ENCODE measurements at regions not wholly inside any gene's neighbourhood (a gene's known extent, or its start where the extent isn't known, plus 50 kb on each side); places are given as distances from the start of the nearest gene placed in this dataset.

DNA sequence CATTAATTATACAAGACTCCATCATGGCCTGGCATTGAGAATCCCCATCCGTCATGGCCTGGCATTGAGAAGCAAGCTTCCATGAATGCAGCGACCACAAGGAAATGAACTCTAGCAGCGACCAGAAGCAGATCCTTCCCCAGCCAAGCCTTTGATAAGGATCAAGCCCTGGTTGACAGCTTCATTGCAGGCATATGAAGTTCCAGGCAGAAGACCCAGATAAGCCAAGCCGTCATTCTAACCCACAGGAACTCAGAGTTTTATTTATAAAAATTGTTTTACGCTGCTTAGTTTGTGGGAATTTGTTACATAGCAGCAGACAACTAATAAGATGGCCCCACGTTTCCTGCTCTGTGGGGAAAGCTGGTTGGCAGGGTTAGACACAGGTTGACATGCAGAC, 642.3 kb downstream of the GATA3 start:
- no peak overlapping the region for H3K4me3 ChIP-seq (ENCODE audit: severe bottlenecking)
- no peak overlapping the region for H3K27ac ChIP-seq (ENCODE audit: poor library complexity, severe bottlenecking)
- H3K4me1 ChIP-seq (ENCODE audit: insufficient read depth, poor library complexity, severe bottlenecking), result no peaks in the 10 kb centered on the region
- H3K36me3 ChIP-seq (ENCODE audit: low read depth), result no peaks in the 10 kb centered on the region
- no peak for ATAC-seq (ENCODE audit: low read depth)
- H3K27me3 ChIP-seq (ENCODE audit: insufficient read depth, poor library complexity, severe bottlenecking), result no peaks in the 10 kb centered on the region
- TF ChIP-seq, protein P1, sequence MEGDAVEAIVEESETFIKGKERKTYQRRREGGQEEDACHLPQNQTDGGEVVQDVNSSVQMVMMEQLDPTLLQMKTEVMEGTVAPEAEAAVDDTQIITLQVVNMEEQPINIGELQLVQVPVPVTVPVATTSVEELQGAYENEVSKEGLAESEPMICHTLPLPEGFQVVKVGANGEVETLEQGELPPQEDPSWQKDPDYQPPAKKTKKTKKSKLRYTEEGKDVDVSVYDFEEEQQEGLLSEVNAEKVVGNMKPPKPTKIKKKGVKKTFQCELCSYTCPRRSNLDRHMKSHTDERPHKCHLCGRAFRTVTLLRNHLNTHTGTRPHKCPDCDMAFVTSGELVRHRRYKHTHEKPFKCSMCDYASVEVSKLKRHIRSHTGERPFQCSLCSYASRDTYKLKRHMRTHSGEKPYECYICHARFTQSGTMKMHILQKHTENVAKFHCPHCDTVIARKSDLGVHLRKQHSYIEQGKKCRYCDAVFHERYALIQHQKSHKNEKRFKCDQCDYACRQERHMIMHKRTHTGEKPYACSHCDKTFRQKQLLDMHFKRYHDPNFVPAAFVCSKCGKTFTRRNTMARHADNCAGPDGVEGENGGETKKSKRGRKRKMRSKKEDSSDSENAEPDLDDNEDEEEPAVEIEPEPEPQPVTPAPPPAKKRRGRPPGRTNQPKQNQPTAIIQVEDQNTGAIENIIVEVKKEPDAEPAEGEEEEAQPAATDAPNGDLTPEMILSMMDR (IDR thresholded peaks at IDR 0.05; ENCODE audit: poor library complexity, severe bottlenecking), result no peak
- no peaks in the 10 kb centered on the region for H3K9me3 ChIP-seq (ENCODE audit: severe bottlenecking)
- no peak for DNase-seq (ENCODE audit: low spot score)

DNA sequence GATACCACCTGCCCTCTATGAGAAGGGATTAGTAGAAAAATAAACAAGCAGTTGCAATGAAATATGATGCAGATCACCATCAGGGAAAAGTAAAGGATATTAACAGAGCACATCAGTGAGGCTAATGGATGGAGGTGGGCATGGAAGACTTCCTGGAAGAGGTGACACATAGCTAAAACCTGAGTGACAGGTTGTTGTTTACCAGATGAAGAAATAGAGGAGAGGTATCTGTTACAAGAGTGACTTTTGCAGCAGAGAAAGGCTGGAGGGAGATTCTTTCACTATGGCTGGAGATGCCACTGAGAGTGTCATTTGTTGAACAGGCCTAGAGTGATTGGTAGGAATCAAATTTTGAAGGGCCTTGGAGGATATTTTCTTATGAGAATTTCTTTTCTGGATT, 646.2 kb downstream of the GATA3 start:
- no peaks in the 10 kb centered on the region for H3K36me3 ChIP-seq (ENCODE audit: low read depth)
- DNase-seq (ENCODE audit: low spot score) (no peak), ATAC-seq (ENCODE audit: low read depth) (no peak)

DNA sequence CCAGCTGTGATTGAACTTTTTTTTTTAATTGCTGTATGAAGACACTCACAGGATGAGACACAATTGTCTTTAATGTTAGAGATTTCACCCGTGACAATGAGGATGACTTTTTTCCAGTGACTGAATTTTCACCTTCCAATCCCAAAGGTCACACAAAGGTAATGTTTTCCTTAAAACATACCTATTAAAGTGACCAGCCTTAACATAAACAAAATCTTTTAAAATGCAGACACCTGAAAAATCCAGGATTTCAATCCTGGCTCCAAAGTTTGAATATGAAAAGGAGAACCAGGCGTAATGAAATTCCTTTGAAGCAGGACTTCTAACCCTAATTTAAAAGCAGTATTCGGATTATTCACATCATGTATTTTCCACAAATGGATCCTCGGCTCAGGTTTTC, 647.7 kb downstream of the GATA3 start:
- DNase-seq (ENCODE audit: low spot score), result no peak
- Histone ChIP-seq H3K4me1 (ENCODE audit: insufficient read depth, poor library complexity, severe bottlenecking) (peaks cover 23% of the 10 kb centered on the region), H3K4me3 (ENCODE audit: severe bottlenecking) (no peak overlapping the region), H3K36me3 (ENCODE audit: low read depth) (no peaks in the 10 kb centered on the region), H3K9me3 (ENCODE audit: severe bottlenecking) (no peaks in the 10 kb centered on the region), H3K27me3 (ENCODE audit: insufficient read depth, poor library complexity, severe bottlenecking) (no peaks in the 10 kb centered on the region), H3K27ac (ENCODE audit: poor library complexity, severe bottlenecking) (peak overlapping the region; percentile 64)
- ATAC-seq (ENCODE audit: low read depth), result no peak
- TF ChIP-seq, protein P1 (IDR thresholded peaks at IDR 0.05; ENCODE audit: poor library complexity, severe bottlenecking), result no peak

More for the DNA sequence above, 646.2 kb downstream of the GATA3 start:
- TF ChIP-seq, protein P1 (IDR thresholded peaks at IDR 0.05; ENCODE audit: poor library complexity, severe bottlenecking), result no peak
- Histone ChIP-seq H3K9me3 (ENCODE audit: severe bottlenecking) (no peaks in the 10 kb centered on the region), H3K27me3 (ENCODE audit: insufficient read depth, poor library complexity, severe bottlenecking) (no peaks in the 10 kb centered on the region), H3K4me3 (ENCODE audit: severe bottlenecking) (no peak overlapping the region), H3K27ac (ENCODE audit: poor library complexity, severe bottlenecking) (no peak overlapping the region), H3K4me1 (ENCODE audit: insufficient read depth, poor library complexity, severe bottlenecking) (peaks cover 16% of the 10 kb centered on the region)

DNA sequence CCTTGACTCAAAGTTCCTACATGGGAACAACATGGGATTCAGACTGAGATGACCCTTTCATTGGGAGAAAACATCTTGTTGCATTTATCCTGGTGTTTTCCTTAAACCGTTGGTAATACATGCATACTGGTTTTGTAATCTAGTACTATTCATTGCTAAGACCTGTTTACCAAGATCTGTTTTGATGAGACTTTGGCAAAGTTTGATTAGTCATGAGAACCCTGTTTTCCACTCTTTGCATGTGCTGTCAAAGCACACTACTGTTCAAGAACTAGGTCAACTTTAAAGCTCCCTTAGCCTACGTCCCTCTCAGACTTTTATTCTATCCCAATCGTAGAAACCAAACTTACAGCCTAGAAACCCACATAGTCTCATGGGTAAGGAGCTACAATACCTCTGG, 650.9 kb downstream of the GATA3 start:
- no peaks in the 10 kb centered on the region for H3K36me3 ChIP-seq (ENCODE audit: low read depth)
- H3K9me3 ChIP-seq (ENCODE audit: severe bottlenecking), result no peaks in the 10 kb centered on the region
- H3K27me3 ChIP-seq (ENCODE audit: insufficient read depth, poor library complexity, severe bottlenecking), result no peaks in the 10 kb centered on the region
- H3K4me3 ChIP-seq (ENCODE audit: severe bottlenecking), result no peak overlapping the region
- TF ChIP-seq, protein P1 (IDR thresholded peaks at IDR 0.05; ENCODE audit: poor library complexity, severe bottlenecking), result no peak
- DNase-seq (ENCODE audit: low spot score), result no peak
- H3K4me1 ChIP-seq (ENCODE audit: insufficient read depth, poor library complexity, severe bottlenecking), result peaks cover 23% of the 10 kb centered on the region
- no peak for ATAC-seq (ENCODE audit: low read depth)
- H3K27ac ChIP-seq (ENCODE audit: poor library complexity, severe bottlenecking), result no peak overlapping the region

DNA sequence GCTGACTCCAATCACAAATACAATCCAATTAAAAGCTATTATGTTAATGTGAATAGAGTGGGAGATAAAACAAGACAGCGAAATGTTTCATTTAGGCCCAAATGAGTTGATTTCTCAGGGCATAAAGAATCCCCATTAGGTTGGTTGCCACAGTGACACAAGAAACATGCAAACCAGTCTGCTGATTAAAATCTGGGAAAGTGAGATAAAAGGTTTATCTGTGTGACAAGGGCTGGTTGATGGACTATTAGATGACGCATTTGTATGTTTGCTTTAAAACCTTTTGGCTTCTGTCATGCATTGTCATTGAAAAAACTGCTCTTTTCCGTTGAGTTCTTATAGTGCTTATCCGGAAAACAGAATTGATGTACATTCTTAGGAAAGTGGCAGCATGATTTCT, 658.2 kb downstream of the GATA3 start:
- Histone ChIP-seq H3K36me3 (ENCODE audit: low read depth) (no peaks in the 10 kb centered on the region), H3K4me1 (ENCODE audit: insufficient read depth, poor library complexity, severe bottlenecking) (no peaks in the 10 kb centered on the region), H3K27me3 (ENCODE audit: insufficient read depth, poor library complexity, severe bottlenecking) (no peaks in the 10 kb centered on the region), H3K4me3 (ENCODE audit: severe bottlenecking) (no peak overlapping the region), H3K9me3 (ENCODE audit: severe bottlenecking) (no peaks in the 10 kb centered on the region), H3K27ac (ENCODE audit: poor library complexity, severe bottlenecking) (no peak overlapping the region)
- TF ChIP-seq, protein P1 (IDR thresholded peaks at IDR 0.05; ENCODE audit: poor library complexity, severe bottlenecking), result no peak
- ATAC-seq (ENCODE audit: low read depth) (no peak), DNase-seq (ENCODE audit: low spot score) (no peak)

All from RWPE2 (cell line).